ENCODE measurements at regions not wholly inside any gene's neighbourhood (a gene's known extent, or its start where the extent isn't known, plus 50 kb on each side); places are given as distances from the start of the nearest gene placed in this dataset.
A peak's percentile ranks its signal among the peaks of the same experiment; 100 is the strongest.

DNA sequence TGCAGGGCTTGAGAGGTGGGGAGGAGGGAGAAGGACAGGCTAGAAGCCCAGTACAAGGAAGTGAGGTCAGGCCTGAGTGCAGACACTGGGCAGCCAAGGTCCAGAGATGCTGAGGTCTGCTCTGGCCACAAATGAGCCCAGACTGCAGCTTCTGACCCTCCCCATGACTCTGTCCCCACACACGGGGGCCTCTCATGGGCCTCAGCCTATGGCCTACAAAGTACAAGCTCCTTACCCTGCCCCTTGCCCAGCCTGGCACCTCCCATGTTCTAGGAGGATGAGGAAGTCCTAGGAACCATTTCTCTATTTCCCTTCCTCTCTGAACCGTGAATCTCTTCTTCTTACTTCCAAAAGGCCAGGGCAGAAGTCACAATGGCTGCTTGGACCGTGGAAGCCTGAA is 193.8 kb downstream of the ANKRD30B start:
- Histone ChIP-seq H3K79me1 (ENCODE audit: low read length) (no peaks in the 10 kb centered on the region), H2BK15ac (replicated peaks; ENCODE audit: low read depth) (no peak overlapping the region), H3K4me2 (ENCODE audit: low read length) (no peak overlapping the region), H3K4me1 (ENCODE audit: control insufficient read depth, low read depth, low read length) (no peaks in the 10 kb centered on the region), H3K79me2 (ENCODE audit: control insufficient read depth, insufficient read depth, low read length) (no peaks in the 10 kb centered on the region), H3K56ac (ENCODE audit: low read length) (no peak overlapping the region), H3K27me3 (ENCODE audit: insufficient read depth, low read length, poor library complexity) (no peaks in the 10 kb centered on the region), H3K18ac (ENCODE audit: low read length) (no peak overlapping the region), H3K4ac (ENCODE audit: low read depth, low read length) (no peak overlapping the region), H3K9ac (ENCODE audit: low read length) (no peak overlapping the region), H2AK5ac (ENCODE audit: low read length) (no peak overlapping the region), H3K4me3 (ENCODE audit: low read length) (no peak overlapping the region), H3K23ac (ENCODE audit: low read length) (no peak overlapping the region), H3K27ac (ENCODE audit: low read depth, low read length) (no peak overlapping the region), H2BK5ac (ENCODE audit: low read length) (no peak overlapping the region), H3K36me3 (ENCODE audit: control insufficient read depth, insufficient read depth, low read length) (no peaks in the 10 kb centered on the region), H4K8ac (ENCODE audit: low read depth, low read length) (no peak overlapping the region), H4K5ac (ENCODE audit: low read length) (no peak overlapping the region), H2BK120ac (ENCODE audit: low read depth, low read length) (no peak overlapping the region)
- DNase-seq = no peak
- WGBS (ENCODE audit: extremely low coverage, insufficient coverage, low lambda C conversion rate) = no CpG with 5 or more reads among the region's 3 CpGs

DNA sequence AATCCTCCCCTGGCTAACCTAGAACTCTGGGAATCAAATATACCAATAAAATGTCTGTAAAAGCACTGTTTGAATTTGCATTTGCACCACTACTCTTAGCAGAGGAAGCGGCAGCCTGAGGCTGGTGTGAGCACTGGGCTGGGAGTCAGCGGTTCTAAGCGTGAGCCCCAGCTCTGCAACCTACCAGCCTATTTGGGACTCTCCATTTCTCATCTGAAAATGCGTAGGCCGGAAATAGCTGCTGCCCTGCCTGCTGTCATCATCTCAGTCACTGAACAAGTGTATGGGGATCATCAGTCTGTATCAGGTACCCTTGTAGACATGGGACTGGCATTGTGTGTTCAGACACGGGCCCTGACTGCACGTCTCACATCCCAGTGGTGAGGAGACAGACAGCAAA is 194.3 kb downstream of the ANKRD30B start:
- H3K4me1 ChIP-seq (ENCODE audit: control insufficient read depth, low read depth, low read length) = no peaks in the 10 kb centered on the region
- WGBS (ENCODE audit: extremely low coverage, insufficient coverage, low lambda C conversion rate) = no CpG with 5 or more reads among the region's 7 CpGs
- no peak overlapping the region for H4K5ac ChIP-seq (ENCODE audit: low read length)
- no peak overlapping the region for H3K27ac ChIP-seq (ENCODE audit: low read depth, low read length)
- H3K23ac ChIP-seq (ENCODE audit: low read length) = no peak overlapping the region
- no peak overlapping the region for H3K9ac ChIP-seq (ENCODE audit: low read length)
- H3K56ac ChIP-seq (ENCODE audit: low read length) = no peak overlapping the region
- H2BK120ac ChIP-seq (ENCODE audit: low read depth, low read length) = no peak overlapping the region
- H3K27me3 ChIP-seq (ENCODE audit: insufficient read depth, low read length, poor library complexity) = no peaks in the 10 kb centered on the region
- no peaks in the 10 kb centered on the region for H3K79me1 ChIP-seq (ENCODE audit: low read length)
- no peak for DNase-seq
- no peaks in the 10 kb centered on the region for H3K79me2 ChIP-seq (ENCODE audit: control insufficient read depth, insufficient read depth, low read length)
- no peak overlapping the region for H3K4me3 ChIP-seq (ENCODE audit: low read length)
- no peak overlapping the region for H2AK5ac ChIP-seq (ENCODE audit: low read length)
- H2BK15ac ChIP-seq (replicated peaks; ENCODE audit: low read depth) = no peak overlapping the region
- no peak overlapping the region for H4K8ac ChIP-seq (ENCODE audit: low read depth, low read length)
- H3K18ac ChIP-seq (ENCODE audit: low read length) = no peak overlapping the region
- no peaks in the 10 kb centered on the region for H3K36me3 ChIP-seq (ENCODE audit: control insufficient read depth, insufficient read depth, low read length)
- H2BK5ac ChIP-seq (ENCODE audit: low read length) = no peak overlapping the region
- no peak overlapping the region for H3K4me2 ChIP-seq (ENCODE audit: low read length)
- no peak overlapping the region for H3K4ac ChIP-seq (ENCODE audit: low read depth, low read length)

DNA sequence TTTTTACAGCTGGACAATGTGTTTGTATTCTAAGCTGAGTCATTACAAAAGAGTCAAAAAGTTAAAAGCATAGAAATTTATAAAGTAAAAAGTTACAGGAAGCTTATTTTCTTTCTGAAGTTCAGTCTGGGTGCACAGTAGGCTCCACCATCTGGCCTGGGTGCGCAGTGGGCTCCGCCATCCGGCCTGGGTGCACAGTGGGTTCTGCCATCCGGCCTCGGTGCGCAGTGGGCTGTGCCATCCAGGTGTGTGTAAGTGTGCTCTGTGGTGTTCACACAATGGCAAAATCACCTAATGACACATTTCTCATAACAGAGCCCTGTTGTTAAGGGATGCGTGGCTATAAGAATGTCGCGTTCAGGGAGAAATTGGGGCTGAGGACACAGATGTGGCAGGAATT is 195.5 kb downstream of the ANKRD30B start:
- H3K4me1 ChIP-seq (ENCODE audit: control insufficient read depth, low read depth, low read length) = no peaks in the 10 kb centered on the region
- no peak overlapping the region for H2BK120ac ChIP-seq (ENCODE audit: low read depth, low read length)
- H2BK15ac ChIP-seq (replicated peaks; ENCODE audit: low read depth) = no peak overlapping the region
- no peak overlapping the region for H3K4me2 ChIP-seq (ENCODE audit: low read length)
- H3K23ac ChIP-seq (ENCODE audit: low read length) = no peak overlapping the region
- H3K36me3 ChIP-seq (ENCODE audit: control insufficient read depth, insufficient read depth, low read length) = no peaks in the 10 kb centered on the region
- H3K9ac ChIP-seq (ENCODE audit: low read length) = no peak overlapping the region
- H3K18ac ChIP-seq (ENCODE audit: low read length) = no peak overlapping the region
- no peaks in the 10 kb centered on the region for H3K79me1 ChIP-seq (ENCODE audit: low read length)
- whole genome bisulfite sequencing (ENCODE audit: extremely low coverage, insufficient coverage, low lambda C conversion rate) = no CpG with 5 or more reads among the region's 9 CpGs
- no peak overlapping the region for H3K4me3 ChIP-seq (ENCODE audit: low read length)
- H3K27me3 ChIP-seq (ENCODE audit: insufficient read depth, low read length, poor library complexity) = no peaks in the 10 kb centered on the region
- no peak for DNase-seq
- no peak overlapping the region for H4K8ac ChIP-seq (ENCODE audit: low read depth, low read length)
- no peak overlapping the region for H3K4ac ChIP-seq (ENCODE audit: low read depth, low read length)
- H3K56ac ChIP-seq (ENCODE audit: low read length) = no peak overlapping the region
- H4K5ac ChIP-seq (ENCODE audit: low read length) = no peak overlapping the region
- no peak overlapping the region for H3K27ac ChIP-seq (ENCODE audit: low read depth, low read length)
- no peaks in the 10 kb centered on the region for H3K79me2 ChIP-seq (ENCODE audit: control insufficient read depth, insufficient read depth, low read length)
- no peak overlapping the region for H2BK5ac ChIP-seq (ENCODE audit: low read length)
- no peak overlapping the region for H2AK5ac ChIP-seq (ENCODE audit: low read length)

DNA sequence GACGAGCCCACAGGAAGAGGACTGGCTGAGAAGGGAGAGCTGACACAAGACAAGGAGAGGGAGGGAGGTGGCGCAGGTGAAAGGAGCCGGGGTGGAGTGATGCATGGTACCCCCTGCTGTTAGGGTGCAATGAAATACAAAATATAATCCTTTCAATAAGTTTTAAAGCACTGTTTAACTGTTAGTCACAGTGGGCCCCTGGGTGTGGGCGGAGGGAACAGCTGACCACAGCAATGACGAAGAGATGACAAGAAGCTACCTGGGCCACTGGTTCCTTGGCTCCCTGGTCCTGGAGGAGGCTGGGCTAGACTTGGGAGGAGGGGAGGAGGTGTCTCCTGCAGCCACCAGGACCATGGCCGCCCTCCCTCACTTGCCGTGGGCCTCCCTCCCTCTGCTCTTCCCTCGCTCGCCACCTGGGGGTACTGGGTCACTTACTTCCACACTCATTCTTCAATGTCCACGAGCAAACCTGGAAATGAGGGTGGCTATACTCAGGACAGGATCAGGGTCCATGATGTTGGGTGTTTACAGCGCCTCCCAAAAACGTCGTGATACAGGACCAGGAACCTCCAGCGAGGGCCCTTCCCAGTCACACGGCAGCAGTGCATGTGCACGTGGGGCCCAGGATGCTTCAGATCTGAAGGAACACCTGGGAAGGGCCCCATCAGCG is 196.1 kb downstream of the ANKRD30B start:
- DNase-seq = peak; percentile 1

GRCh38 chr18:14944838-14945237 is 196.9 kb downstream of the ANKRD30B start:
- Histone ChIP-seq H3K79me2 (ENCODE audit: control insufficient read depth, insufficient read depth, low read length) (no peaks in the 10 kb centered on the region), H2BK5ac (ENCODE audit: low read length) (no peak overlapping the region), H3K79me1 (ENCODE audit: low read length) (no peaks in the 10 kb centered on the region), H3K4me3 (ENCODE audit: low read length) (no peak overlapping the region), H4K5ac (ENCODE audit: low read length) (no peak overlapping the region), H3K18ac (ENCODE audit: low read length) (no peak overlapping the region), H3K4me1 (ENCODE audit: control insufficient read depth, low read depth, low read length) (no peaks in the 10 kb centered on the region), H3K4me2 (ENCODE audit: low read length) (no peak overlapping the region), H3K27ac (ENCODE audit: low read depth, low read length) (no peak overlapping the region), H3K27me3 (ENCODE audit: insufficient read depth, low read length, poor library complexity) (no peaks in the 10 kb centered on the region), H4K8ac (ENCODE audit: low read depth, low read length) (no peak overlapping the region), H2BK120ac (ENCODE audit: low read depth, low read length) (no peak overlapping the region), H3K56ac (ENCODE audit: low read length) (no peak overlapping the region), H3K36me3 (ENCODE audit: control insufficient read depth, insufficient read depth, low read length) (no peaks in the 10 kb centered on the region), H3K9ac (ENCODE audit: low read length) (no peak overlapping the region), H2BK15ac (replicated peaks; ENCODE audit: low read depth) (no peak overlapping the region), H3K4ac (ENCODE audit: low read depth, low read length) (no peak overlapping the region), H3K23ac (ENCODE audit: low read length) (no peak overlapping the region), H2AK5ac (ENCODE audit: low read length) (no peak overlapping the region)
- no CpG with 5 or more reads among the region's 7 CpGs for WGBS (ENCODE audit: extremely low coverage, insufficient coverage, low lambda C conversion rate)
- no peak for DNase-seq

More for the DNA sequence above, 196.1 kb downstream of the ANKRD30B start:
- Histone ChIP-seq H3K4me3 (ENCODE audit: low read length) (no peak overlapping the region), H2BK120ac (ENCODE audit: low read depth, low read length) (no peak overlapping the region), H3K27me3 (ENCODE audit: insufficient read depth, low read length, poor library complexity) (no peaks in the 10 kb centered on the region), H3K27ac (ENCODE audit: low read depth, low read length) (no peak overlapping the region), H3K4ac (ENCODE audit: low read depth, low read length) (no peak overlapping the region), H3K9ac (ENCODE audit: low read length) (no peak overlapping the region), H3K4me2 (ENCODE audit: low read length) (no peak overlapping the region), H3K56ac (ENCODE audit: low read length) (no peak overlapping the region), H3K4me1 (ENCODE audit: control insufficient read depth, low read depth, low read length) (no peaks in the 10 kb centered on the region), H4K5ac (ENCODE audit: low read length) (no peak overlapping the region), H2BK15ac (replicated peaks; ENCODE audit: low read depth) (no peak overlapping the region), H3K36me3 (ENCODE audit: control insufficient read depth, insufficient read depth, low read length) (no peaks in the 10 kb centered on the region), H3K79me2 (ENCODE audit: control insufficient read depth, insufficient read depth, low read length) (no peaks in the 10 kb centered on the region), H3K79me1 (ENCODE audit: low read length) (no peaks in the 10 kb centered on the region), H2BK5ac (ENCODE audit: low read length) (no peak overlapping the region), H3K23ac (ENCODE audit: low read length) (no peak overlapping the region), H3K18ac (ENCODE audit: low read length) (no peak overlapping the region), H4K8ac (ENCODE audit: low read depth, low read length) (no peak overlapping the region), H2AK5ac (ENCODE audit: low read length) (no peak overlapping the region)
- no CpG with 5 or more reads among the region's 17 CpGs for WGBS (ENCODE audit: extremely low coverage, insufficient coverage, low lambda C conversion rate)

- H3K27ac ChIP-seq (ENCODE audit: low read depth, low read length) = no peak overlapping the region
- H2BK5ac ChIP-seq (ENCODE audit: low read length) = no peak overlapping the region
- H2BK120ac ChIP-seq (ENCODE audit: low read depth, low read length) = no peak overlapping the region
- no peak overlapping the region for H4K5ac ChIP-seq (ENCODE audit: low read length)
- no peak for DNase-seq
- H3K4ac ChIP-seq (ENCODE audit: low read depth, low read length) = no peak overlapping the region
- H3K56ac ChIP-seq (ENCODE audit: low read length) = no peak overlapping the region
- no CpG with 5 or more reads among the region's 4 CpGs for WGBS (ENCODE audit: extremely low coverage, insufficient coverage, low lambda C conversion rate)
- H3K27me3 ChIP-seq (ENCODE audit: insufficient read depth, low read length, poor library complexity) = no peaks in the 10 kb centered on the region
- no peak overlapping the region for H3K9ac ChIP-seq (ENCODE audit: low read length)
- H3K4me1 ChIP-seq (ENCODE audit: control insufficient read depth, low read depth, low read length) = no peaks in the 10 kb centered on the region
- H4K8ac ChIP-seq (ENCODE audit: low read depth, low read length) = no peak overlapping the region
- no peak overlapping the region for H3K4me2 ChIP-seq (ENCODE audit: low read length)
- H3K79me1 ChIP-seq (ENCODE audit: low read length) = no peaks in the 10 kb centered on the region
- H2AK5ac ChIP-seq (ENCODE audit: low read length) = no peak overlapping the region
- H2BK15ac ChIP-seq (replicated peaks; ENCODE audit: low read depth) = no peak overlapping the region
- H3K4me3 ChIP-seq (ENCODE audit: low read length) = no peak overlapping the region
- no peaks in the 10 kb centered on the region for H3K36me3 ChIP-seq (ENCODE audit: control insufficient read depth, insufficient read depth, low read length)
- H3K23ac ChIP-seq (ENCODE audit: low read length) = no peak overlapping the region
- H3K79me2 ChIP-seq (ENCODE audit: control insufficient read depth, insufficient read depth, low read length) = no peaks in the 10 kb centered on the region
- H3K18ac ChIP-seq (ENCODE audit: low read length) = no peak overlapping the region
Observed at GRCh38 chr18:14945286-14945685, 197.3 kb downstream of the ANKRD30B start.

Data from mesendoderm (in vitro differentiated cells).